A204.1 (cell line): ENCODE measurements at regions not wholly inside any gene's neighbourhood (a gene's known extent, or its start where the extent isn't known, plus 50 kb on each side); places are given as distances from the start of the nearest gene placed in this dataset.

Experiments
- FAIRE-seq: peaks from 2 replicates; lab custom pipeline; 2012; peaks lifted over from hg19 to GRCh38; lab: Jason Lieb, UNC

- no peak for FAIRE-seq
Measured at GRCh38 chr10:3514691-3515090, 270.3 kb downstream of the KLF6 start.

- FAIRE-seq, result no peak
Measured at GRCh38 chr10:3512263-3512662, 272.7 kb downstream of the KLF6 start.

- no peak for FAIRE-seq
Measured at GRCh38 chr10:3511483-3511882, 273.5 kb downstream of the KLF6 start.

- FAIRE-seq, result no peak
Measured at GRCh38 chr10:3510741-3511140, 274.3 kb downstream of the KLF6 start.

- FAIRE-seq, result no peak
Measured at GRCh38 chr10:3509355-3509754, 275.7 kb downstream of the KLF6 start.

- FAIRE-seq, result no peak
Measured at GRCh38 chr10:3503299-3503698, 281.7 kb downstream of the KLF6 start.

DNA sequence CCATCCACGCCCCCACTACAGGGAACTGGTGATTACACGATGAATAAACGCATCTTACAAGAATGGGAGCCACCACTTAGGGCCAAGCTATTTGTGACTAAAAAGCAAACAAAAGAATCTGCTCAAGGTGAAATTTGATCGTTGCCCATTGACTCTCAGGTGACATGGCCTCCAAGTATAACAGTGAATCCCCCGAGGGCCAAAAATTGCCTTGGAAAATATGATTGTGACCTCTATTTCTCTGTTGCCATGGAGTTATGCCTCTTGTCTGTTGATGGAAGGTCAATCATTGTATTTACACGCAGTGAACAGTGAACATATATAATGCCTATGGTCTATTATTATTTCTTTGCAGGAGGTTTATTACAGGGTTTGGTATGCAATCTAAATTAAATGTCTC lies 282.3 kb downstream of the KLF6 start:
- FAIRE-seq, result no peak

DNA sequence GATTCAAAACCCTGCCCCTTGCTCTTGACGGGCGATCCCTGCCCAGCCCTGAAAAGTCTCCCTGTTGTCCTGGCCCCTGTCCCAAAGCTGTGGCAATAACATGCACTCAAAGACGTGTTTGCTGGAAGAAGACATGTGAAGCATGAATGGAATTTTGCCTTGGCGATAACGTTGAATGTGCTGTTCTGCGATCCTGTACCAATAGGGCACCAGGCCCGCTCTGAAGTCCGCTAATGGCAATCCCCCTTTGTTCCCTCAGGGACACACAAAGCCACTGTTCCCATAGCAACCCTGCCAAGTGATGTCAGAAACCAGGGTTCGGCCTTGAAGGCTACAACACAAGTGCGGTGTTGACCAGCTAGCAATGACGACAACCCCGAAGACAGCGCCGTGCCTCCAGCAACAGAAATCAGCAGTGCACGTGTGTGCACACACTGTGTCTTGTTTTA lies 284.6 kb downstream of the KLF6 start:
- FAIRE-seq, result no peak

DNA sequence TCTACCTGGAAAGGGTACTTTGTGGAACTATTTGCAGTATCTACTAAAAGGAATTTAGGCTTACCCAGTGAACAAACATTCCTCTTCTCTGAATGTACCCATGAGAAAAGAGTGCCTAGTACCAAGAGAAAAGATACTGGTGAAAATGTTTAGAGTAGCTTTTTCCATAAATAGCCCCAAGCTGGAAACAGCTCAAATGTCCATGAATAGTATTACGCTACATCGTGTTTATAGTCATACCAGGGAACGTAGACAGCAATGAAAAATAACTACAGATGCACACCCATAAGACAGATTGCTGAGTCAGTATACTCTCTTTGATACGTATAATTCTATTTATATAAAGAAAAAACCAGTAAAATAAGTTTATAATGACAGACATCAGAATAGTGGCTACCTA lies 285.9 kb downstream of the KLF6 start:
- FAIRE-seq, result no peak

DNA sequence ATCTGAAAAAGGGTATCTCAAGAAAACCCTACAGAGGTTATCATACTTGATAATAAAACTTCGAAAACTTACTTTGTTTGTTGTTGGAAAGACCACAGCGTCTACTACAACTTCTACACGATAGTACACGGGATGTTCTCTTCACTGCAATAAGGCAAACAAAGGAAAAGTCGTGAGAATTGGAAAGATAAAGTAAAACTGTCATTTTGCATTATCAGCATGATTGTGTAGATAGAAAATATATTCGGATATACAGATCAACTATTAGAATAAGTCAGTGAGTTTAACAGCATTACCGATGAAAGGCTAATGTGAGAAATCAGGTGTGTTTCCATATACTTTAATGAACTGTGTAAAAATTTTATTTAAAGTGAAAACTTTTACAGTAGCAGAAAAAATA lies 287.4 kb downstream of the KLF6 start:
- FAIRE-seq, result no peak

- no peak for FAIRE-seq
Measured at GRCh38 chr10:3496138-3496537, 288.9 kb downstream of the KLF6 start.

DNA sequence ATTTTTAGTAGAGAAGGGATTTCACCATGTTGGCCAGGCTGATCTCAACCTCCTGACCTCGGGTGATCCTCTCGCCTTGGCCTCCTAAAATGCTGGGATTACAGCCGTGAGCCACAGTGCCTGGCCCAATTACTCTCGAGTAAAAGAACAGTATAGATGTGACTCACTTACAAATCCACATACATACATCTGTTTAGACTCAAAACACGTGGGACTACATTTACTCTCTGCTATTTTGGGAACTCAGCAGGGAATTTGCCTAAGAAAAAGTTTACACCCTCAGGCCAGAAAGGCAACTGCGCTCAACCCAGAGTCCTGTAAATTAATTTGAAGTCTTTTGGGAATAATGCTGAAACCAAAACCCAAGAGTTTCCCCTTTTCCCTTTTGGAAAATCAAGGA lies 289.7 kb downstream of the KLF6 start:
- no peak for FAIRE-seq

- FAIRE-seq, result no peak
Measured at GRCh38 chr10:3494838-3495230, 290.2 kb downstream of the KLF6 start.

DNA sequence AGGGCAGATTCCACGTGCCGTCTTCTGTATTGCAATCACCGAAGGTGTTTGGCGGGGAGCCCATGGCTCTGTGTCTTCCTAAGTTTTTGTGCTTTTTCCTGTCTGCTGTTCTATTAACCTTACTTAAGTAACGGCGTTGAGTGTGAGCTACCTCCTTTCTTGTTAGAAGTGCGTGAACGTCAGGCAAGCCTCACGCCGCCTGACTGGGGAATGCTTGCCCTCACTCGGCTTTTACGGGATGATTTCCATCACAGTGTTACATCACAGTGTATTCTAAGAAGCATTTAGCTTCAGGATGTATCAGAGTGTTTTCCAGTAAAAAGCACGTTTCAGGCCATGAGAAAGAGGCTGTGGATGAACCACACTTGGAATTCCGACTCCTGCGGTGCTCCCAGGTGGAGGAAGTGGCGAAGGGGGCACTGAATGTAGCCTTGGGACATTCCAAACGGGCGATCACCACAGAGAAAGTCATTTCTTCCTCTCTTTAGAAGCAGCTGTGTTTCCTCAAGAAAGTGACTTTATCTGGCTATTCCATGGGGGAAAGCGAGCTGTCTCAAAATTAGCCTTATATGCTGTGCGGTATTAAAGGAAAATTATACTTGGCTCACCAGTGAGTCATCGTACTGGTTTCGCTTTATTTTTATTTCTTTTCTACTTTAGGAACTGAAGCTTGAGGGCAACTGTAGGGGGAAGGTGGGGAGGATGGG lies 290.7 kb downstream of the KLF6 start:
- no peak for FAIRE-seq

DNA sequence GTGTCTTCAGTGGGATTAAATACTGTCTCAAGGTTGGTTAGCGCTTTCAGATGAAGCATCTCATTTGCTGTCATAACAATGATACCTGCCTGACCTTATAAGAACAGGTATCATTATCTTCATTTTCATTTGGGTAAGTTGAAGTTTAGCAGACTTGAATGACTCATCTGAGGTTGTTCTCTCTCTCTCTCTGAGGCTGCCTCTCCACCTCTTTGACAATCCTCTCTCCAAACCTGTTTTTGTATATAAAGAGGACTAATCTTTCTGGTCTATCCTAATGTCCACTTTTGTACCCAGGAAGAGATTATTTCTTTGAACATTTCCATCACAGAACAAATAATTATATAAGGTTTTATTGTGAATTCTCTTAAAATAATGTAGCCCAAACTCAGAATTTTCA lies 291.4 kb downstream of the KLF6 start:
- FAIRE-seq, result no peak

GRCh38 chr10:3491571-3491970 lies 293.4 kb downstream of the KLF6 start:
- no peak for FAIRE-seq

- no peak for FAIRE-seq
Measured at GRCh38 chr10:3487228-3487627, 297.8 kb downstream of the KLF6 start.

- FAIRE-seq, result no peak
Measured at GRCh38 chr10:3486346-3487065, 298.5 kb downstream of the KLF6 start.

DNA sequence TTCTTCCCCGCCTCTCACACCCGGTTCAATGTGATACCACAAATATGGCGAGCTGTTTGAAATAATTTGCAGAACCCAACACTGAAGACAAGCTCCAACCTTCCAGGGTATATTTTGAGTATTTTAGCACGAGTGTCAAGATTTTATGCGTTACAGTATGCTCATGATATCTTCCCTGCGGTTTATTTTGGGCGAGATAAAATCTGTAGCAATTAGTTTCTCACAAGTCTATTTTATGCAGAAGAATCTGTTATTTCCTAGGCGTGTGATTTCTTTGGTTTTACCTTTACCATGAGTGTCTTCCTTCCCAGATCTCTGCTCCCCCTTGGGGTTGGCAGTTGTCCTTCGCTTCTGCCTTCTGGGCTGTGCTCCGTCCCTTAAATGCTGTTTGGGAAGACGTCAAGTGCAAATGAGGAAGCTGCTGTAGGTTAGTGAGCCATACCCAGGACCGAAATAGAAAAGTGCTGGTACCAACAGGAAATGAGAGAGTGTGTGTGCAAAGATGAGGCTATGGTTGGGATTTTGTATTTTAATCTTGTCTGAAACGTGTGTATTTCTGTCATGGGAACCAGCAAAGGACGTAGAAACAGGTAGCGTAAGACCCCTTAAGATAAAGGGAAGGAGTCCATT lies 299.8 kb downstream of the KLF6 start:
- no peak for FAIRE-seq

DNA sequence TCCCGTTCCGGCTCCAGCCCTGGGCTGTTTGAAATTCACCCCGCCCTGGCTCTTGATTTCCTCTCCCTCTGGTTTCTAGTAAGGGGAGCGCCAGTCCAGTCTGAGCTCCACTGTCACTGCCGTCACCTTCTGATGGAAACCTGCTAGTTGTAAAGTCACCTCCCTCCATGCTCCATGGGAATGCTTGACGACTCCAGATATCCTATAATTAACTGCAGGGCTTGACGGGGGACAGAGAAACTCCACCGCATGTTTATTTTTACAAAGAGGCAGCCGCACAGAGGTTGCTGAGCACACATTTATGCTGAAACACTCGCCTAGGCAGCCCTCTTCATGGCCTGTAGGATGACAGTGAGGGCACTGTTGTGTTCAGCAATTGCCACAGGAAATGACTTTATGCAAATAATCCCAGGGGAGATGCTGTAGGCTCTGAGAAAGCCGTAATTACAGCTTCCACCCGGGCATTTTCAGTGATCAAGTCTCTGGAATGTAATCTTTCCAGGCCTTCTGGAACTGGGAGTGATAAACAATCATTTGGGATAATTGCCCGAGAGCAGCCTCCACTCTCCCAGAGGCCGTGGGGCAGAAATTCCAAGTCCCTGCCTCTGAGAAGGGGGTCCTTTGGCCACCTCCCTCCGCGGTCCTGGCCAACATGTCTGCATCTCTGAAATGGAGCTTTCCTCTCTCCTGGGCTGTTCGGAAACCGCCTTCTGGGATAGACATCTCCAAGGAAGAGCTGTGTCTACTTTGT lies 300.5 kb downstream of the KLF6 start:
- no peak for FAIRE-seq

- FAIRE-seq, result no peak
Measured at GRCh38 chr10:3482200-3482993, 302.6 kb downstream of the KLF6 start.

DNA sequence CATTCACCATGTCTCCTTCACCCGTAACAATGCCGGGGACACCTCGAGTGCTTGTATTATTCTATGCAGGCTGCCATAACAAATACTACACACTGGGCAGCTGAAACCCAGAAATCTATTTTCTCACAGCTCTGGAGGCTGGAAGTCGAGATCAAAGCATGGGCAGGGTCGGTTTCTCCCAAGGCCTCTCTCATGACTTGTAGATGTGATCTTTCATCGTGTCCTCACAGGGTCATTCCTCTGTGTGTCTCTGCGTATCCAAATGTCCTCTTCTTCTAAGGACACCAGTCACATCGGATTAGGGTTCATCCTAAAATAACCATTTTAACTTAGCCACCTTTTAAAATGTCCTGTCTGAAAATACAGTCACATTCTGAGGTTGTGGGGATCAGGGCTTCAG lies 303.5 kb downstream of the KLF6 start:
- FAIRE-seq, result no peak
